GM18508 (cell line): ENCODE measurements at regions not wholly inside any gene's neighbourhood (a gene's known extent, or its start where the extent isn't known, plus 50 kb on each side); places are given as distances from the start of the nearest gene placed in this dataset.
"Not testable (repeated sequence)": the region's sequence is repeated elsewhere in the genome, so short reads cannot be mapped to it uniquely, and the experiment has no call there.

Experiments
- ATAC-seq: cut with Tn5 transposase; IDR thresholded peaks from one replicate; pipeline ENCODE4 v1.9.1; 2021; ENCODE audit warnings: moderate number of reproducible peaks; ENCODE audit not compliant: insufficient read depth, unreplicated experiment

- not testable (repeated sequence) for ATAC-seq
These were observed 314.7 kb downstream of the FGF10 start for GRCh38 chr5:44074547-44074946.

DNA sequence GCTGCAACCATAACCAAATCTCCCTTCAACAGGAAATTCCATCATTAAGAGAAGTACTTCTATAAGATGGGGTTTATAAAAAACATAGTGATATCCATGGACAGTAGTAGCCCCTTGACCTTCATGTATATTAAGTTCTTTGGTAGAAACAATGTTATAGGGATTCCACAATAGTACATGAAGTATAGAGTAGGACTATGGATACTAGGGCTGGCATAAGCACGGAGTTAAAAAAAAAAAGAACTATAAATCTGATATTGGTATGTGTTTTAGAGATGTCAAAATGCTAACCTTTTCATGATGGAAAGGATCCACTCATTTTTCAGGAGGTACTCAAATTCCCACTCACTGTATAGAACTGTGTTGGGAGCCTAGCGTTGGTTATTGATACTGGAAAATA lies 337.6 kb downstream of the FGF10 start:
- ATAC-seq, result no peak

DNA sequence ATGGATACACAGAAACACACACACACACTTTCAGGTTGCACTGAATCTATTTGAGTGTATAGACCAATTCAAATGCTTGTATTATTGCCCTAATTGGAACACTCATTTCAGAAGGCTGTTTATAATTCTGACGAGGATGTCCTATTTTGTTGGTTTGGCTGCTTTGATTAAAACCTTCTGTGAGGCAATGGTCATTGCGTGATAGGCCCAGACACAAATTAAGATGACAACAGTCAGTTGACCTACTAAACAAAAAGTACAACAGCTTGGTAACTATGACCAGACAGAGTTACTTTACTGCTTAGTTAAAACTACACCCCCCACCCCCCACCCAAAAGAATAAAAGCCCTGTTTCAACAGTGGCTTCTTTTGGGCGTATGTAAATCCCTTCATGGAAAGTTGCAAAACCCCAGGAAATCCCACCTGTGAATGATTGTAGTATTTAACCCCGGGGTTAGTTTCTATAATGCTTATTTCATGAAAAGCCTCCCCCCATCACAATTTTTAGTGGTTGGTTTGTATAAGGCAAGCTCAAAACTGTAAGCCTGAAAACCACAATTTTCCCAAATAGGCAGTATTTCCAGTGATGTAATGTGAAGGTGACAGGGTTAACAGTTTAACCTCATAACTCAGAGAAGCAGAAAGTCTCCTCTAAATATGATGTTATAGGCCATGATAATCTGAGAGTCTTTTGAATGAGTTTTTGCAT lies 340.8 kb downstream of the FGF10 start:
- peak; percentile 56 for ATAC-seq

DNA sequence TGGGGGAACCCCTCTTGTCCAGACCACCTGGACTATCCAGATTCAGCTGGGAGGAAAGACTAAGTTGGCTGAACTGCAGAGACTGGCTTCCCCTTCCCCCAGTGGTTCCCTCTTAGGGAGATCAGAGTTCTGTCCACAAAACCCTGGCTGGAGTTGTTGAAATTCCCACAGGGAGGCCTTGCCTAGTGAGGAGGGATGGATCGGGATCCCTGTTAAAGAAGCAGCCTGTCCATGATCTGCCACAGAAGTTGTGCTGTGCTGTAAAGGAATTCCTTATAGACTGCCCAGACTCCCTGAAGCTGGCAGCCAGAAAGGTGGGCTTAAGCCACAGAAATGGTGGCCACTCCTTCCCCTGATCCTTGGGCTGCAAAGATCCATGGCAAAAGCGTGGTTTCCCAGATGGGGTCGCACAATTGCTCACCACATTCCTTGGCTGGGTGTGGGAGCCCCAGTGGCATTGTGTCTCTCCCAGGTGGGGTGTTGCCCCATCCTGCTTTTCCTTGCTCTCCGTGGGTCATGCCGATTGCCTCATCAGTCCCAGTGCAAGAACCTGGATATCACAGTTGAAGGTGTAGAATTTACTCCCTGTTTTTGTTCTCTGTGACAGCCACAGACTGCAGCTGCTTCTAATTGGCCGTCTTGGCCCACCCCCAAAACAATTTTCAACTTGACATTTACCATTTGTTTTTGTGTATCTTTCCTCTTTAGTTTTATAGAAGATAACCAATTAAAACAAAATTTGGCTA lies 342.4 kb downstream of the FGF10 start:
- ATAC-seq, result no peak

- ATAC-seq, result not testable (repeated sequence)
These were observed 344.7 kb downstream of the FGF10 start for GRCh38 chr5:44044549-44044948.

GRCh38 chr5:44028226-44028625 lies 361.0 kb downstream of the FGF10 start:
- ATAC-seq, result no peak

DNA sequence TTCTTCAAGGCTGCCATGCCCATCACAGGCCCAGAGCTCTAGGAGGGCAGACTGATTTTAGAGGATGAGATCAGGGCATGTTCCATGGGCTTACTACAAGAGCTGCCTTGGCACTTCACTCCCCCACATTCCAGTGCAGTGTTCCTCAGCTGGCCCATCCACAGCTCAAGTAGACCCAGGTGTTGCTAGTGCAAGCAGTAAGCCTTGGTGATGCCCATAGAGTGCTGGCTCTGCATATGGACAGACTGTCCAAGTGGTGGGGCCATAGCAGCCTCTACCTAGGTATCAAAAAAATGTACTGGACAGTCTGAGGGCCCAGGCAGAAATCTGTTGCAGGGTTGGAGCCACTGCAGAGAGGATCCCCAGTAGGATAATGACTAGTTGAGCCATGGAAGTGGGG lies 366.6 kb downstream of the FGF10 start:
- no peak for ATAC-seq

DNA sequence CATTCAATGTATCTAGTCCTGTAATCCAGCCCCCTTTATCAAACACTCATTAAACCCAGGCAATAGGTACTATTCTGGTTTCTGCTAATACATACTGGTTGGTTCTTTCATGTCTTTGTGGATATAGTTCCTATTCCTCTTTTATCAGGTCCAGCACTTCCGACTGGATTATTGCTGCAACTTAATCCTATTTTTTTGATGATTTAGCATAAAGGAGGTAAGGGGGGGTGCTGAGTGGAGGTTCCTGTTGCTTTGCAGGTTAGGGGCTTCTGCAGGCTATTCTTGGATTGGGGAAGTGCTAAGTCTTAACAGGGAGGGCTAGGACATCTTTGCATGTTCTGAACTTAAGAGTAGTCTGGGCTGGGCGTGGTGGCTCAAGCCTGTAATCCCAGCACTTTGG lies 377.7 kb downstream of the FGF10 start:
- no peak for ATAC-seq

- no peak for ATAC-seq
These were observed 386.8 kb downstream of the FGF10 start for GRCh38 chr5:44002381-44002901.

DNA sequence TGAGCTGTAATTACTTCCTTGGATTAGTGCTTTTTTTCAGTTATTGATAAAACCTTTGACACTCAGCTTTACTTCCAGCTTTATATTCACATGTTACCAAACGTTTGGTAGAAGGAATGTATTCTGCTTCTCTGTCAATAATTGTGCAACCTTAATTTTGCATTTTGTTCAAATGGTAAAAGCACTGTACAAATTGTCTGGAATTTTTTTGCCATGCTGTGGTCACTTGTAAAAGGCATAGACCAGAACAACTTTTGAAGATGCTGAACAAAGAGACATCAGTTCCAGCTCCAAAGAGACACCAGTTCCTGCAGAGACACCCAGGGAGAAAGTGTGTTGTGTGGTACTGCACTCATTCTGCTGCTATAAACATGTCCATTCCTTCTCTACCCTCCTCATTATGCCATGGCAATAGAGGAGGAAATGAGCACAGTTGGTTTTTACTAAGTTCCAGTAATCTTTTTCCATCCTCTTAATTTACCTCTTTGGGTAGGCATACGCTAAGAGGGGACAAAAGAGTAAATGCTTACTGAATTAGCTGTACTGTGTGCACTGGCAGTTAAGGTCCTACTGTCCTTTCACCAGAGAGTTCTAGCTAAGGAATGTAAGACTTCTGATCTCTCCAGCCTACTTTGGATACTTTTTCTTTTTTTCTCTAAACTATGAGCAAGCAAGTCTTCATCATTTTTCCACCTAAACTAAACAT lies 387.4 kb downstream of the FGF10 start:
- ATAC-seq, result no peak

DNA sequence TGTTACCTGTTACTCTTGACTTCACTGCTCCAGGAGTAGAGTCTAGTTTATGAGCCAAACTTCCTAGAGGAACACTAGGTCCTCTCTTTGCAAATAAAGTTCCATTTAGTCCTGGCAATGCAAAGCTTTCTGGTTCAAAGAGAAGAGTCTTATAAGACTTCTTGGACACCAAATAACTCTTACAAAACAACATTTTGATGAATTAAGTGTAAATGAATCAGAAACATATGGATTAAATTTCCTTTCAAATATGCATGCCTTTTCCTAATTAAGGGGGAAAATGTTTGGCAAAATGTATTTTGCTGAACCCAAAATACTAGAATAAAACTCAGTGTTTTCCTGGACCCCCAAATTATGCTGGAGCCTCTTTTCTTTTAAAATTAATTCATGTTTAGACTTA lies 388.0 kb downstream of the FGF10 start:
- no peak for ATAC-seq

GRCh38 chr5:43997647-43998272 lies 391.5 kb downstream of the FGF10 start:
- ATAC-seq, result no peak

DNA sequence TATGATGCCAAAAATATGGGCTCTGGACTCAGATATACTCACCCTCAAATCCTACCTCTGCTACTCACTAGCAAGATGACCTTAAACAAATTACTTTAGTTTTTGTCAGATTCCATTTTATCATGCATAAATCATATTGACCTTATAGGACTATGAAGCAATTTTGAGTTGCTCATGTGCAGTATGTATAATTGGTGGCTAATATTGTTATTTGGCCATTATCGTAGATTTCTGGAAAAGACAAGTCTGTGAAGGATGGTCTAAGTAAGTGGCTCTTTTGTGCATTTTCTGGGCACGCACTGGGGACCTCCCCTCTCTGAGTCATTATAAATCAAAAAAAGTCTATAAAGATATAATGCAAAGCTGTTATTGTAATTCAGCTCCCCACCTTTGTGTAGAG lies 393.0 kb downstream of the FGF10 start:
- no peak for ATAC-seq

GRCh38 chr5:43994352-43994708 lies 391.4 kb downstream of the NNT start:
- ATAC-seq, result no peak

DNA sequence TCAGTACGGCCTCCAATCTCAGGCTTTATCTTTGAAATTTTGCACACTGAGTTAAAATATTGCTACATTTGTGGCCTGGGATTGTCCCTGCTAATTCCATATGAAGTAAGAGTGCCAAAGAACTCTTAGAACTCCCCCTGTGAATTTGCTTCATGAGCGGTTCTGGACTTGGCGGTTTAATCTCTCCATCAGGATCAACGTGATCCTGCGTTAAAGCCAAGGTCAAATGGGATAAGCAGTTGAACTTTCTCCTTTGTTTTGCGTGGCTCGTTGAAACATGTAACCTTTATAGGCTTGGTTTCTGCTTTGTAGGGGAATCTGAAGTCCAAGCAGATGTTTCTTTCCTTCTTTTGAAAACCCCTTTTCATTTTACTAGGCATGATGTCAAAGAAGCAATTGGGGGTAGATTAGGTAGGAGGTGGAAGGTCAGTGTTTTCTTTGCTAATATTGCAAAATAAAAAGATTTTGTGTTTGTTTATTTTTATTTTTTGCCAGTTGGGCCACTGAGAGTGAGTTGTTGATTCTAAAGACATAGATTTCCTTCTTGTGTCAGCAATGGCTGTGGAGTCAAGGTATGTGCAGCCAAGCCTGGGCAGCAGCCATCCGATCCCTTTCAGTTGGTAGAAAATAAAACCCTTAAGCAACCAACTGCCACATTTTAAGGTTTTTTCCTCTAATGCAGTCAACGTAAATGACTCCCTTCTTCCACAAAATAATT lies 390.8 kb downstream of the NNT start:
- no peak for ATAC-seq

DNA sequence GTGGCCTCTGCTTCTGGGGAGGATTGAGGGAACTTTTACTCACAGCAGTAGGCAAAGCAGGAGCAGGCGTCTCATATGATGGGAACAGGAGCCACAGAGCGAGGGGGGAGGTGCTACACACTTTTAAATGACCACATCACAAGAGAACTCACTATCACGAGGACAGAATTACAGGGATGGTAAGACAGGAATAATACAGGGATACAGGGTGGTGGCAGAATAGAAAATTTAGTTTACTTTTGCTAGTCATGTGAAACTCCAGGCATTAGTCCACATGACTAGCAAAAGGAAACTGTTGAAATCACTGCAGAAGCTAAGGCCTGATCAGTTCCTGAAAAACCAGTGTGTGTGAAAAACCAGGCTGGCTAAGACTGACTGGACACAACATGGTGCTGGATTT lies 382.4 kb downstream of the NNT start:
- no peak for ATAC-seq

- no peak for ATAC-seq
These were observed 378.6 kb downstream of the NNT start for GRCh38 chr5:43981556-43981955.

DNA sequence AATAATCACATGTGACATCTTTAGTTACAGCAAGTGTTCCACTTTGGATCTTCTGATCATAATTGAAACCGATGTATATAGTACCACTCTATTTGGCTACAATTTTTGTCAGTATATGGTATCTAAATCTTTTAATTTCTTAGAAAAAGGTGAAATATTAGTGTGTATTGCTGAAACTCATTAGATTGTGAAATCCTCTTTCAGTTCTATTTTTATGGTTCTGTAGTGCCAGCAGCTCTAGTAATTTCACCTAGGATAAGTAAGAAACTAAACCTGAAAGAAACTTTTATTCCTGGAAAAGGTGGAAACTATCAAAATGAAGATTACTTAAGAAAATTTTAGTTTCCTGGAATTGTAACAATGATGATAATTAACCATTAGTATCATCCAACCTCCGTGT lies 370.9 kb downstream of the NNT start:
- no peak for ATAC-seq

DNA sequence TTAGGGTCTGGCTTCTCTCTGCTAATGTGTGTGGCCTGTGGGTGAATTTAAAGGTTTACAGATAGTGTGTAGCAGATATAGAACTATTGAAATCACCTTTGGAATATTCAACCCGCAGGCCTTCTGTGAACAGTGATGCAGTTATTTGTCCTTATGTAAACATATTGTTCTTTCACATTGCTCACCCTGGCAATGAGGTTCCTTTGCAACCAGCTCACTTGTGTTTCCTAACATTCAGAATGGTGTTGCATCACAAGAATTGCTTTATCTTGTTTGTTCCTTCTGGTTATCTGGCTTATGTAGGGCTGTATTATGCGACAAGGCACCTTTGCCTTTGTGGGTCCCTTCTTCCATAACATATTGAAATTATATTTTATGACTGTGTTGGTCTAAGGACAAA lies 370.3 kb downstream of the NNT start:
- no peak for ATAC-seq

DNA sequence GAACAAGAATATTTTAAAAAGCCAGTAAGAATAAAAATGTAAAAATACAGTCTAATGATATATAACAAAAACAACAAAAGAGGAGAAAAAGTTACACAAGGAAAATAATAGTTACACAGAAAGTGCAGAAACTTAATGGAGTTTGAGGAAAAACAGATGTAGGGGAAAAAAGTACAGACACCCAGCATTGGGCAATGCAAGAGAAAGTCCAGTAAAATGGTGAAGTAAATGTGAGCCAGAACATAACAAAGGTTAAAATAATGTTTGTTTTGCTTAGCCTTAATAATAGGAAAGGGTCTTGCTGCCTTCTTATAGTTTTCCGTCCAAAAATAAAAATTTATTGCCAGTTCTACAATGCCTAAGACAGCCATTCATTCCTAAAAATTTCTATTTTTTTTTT lies 364.2 kb downstream of the NNT start:
- no peak for ATAC-seq
